ENCODE measurements at regions not wholly inside any gene's neighbourhood (a gene's known extent, or its start where the extent isn't known, plus 50 kb on each side); places are given as distances from the start of the nearest gene placed in this dataset.

DNA sequence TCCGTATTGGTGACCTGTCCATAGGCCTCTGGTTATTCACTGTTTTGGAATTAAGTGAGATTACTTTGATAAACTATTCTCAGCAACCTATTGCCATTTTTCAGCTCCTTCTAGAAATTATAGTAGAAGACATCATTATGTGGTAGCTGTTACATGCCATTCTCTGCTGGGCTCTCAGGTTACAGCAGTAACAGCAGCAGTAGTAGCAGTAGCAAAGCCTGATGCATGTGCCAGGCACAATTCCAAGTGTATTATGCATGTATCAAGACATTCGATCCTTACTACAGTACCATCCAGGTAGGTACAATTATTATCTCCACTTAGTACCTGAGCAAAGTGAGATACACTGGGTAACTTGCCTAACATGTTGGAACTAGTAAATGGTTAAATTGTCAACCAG, 74.3 kb downstream of the RPS12 start:
- TF ChIP-seq POLR2A (IDR thresholded peaks at IDR 0.05) (no peak), CTCF (IDR thresholded peaks at IDR 0.05) (no peak)
- H3K36me3 ChIP-seq (replicated peaks in 1 of 2) = no peaks in the 10 kb centered on the region
- H3K9me3 ChIP-seq (replicated peaks in 1 of 3) = no peaks in the 10 kb centered on the region
- intact Hi-C loops (cut with DNase I) = no loop called here
- no peak overlapping the region for H3K27ac ChIP-seq
- DNase-seq = no peak
- 73 to 90% (median 82%) methylated on average over 2 of the region's 2 CpGs for WGBS, 4 donors
- no peak overlapping the region for H3K4me3 ChIP-seq
- H3K4me1 ChIP-seq (replicated peaks in 1 of 2) = no peaks in the 10 kb centered on the region
- H3K27me3 ChIP-seq = no peaks in the 10 kb centered on the region

- Histone ChIP-seq H3K4me1 (replicated peaks in 1 of 2) (no peaks in the 10 kb centered on the region), H3K9me3 (replicated peaks in 1 of 3) (no peaks in the 10 kb centered on the region)
- WGBS, 4 donors = 80 to 89% (median 87%) methylated on average over 5 of the region's 5 CpGs
Measured at GRCh38 chr6:132892929-132893771, 78.8 kb downstream of the RPS12 start.

GRCh38 chr6:132893772-132894490, 79.6 kb downstream of the RPS12 start:
- WGBS, 4 donors = 67 to 74% (median 73%) methylated on average over 8 of the region's 8 CpGs
- no peaks in the 10 kb centered on the region for H3K4me1 ChIP-seq (replicated peaks in 1 of 2)
- intact Hi-C loops (cut with DNase I) = no loop called here
- no peak for DNase-seq
- H3K27ac ChIP-seq = no peak overlapping the region
- no peaks in the 10 kb centered on the region for H3K36me3 ChIP-seq (replicated peaks in 1 of 2)
- H3K27me3 ChIP-seq = no peaks in the 10 kb centered on the region
- no peak overlapping the region for H3K4me3 ChIP-seq
- TF ChIP-seq POLR2A (IDR thresholded peaks at IDR 0.05) = no peak
- TF ChIP-seq CTCF (IDR thresholded peaks at IDR 0.05) = no peak
- H3K9me3 ChIP-seq (replicated peaks in 1 of 3) = no peaks in the 10 kb centered on the region

More at GRCh38 chr6:132892929-132893771, 78.8 kb downstream of the RPS12 start:
- TF ChIP-seq POLR2A (IDR thresholded peaks at IDR 0.05) = no peak
- no peak for DNase-seq
- Histone ChIP-seq H3K36me3 (replicated peaks in 1 of 2) (no peaks in the 10 kb centered on the region), H3K4me3 (no peak overlapping the region), H3K27me3 (no peaks in the 10 kb centered on the region), H3K27ac (no peak overlapping the region)
- intact Hi-C loops (cut with DNase I) = no loop called here

DNA sequence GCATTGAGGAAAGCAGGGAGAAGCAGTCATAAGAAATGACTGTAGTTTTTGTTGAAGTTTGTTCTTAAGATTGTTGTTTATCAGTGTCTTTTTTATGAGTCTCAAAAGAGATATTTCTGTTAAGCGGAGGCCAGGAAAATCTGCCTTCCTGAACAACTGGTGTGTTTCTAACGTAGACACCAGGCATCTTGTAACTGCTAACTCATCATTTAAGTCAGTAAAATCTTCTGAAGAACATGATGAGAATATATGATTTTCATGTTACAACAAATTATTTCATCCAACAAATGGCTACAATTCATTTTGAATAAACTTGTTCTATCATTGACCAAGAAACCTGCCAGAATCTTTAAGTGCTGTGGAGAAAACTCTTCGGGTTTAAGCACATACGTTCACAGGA, 84.0 kb downstream of the RPS12 start:
- Histone ChIP-seq H3K27ac (no peak overlapping the region), H3K36me3 (replicated peaks in 1 of 2) (no peaks in the 10 kb centered on the region), H3K4me1 (replicated peaks in 1 of 2) (no peaks in the 10 kb centered on the region), H3K4me3 (no peak overlapping the region), H3K9me3 (replicated peaks in 1 of 3) (no peaks in the 10 kb centered on the region), H3K27me3 (no peaks in the 10 kb centered on the region)
- intact Hi-C loops (cut with DNase I) = no loop called here
- 85 to 89% (median 87%) methylated on average over 4 of the region's 4 CpGs for WGBS, 4 donors
- TF ChIP-seq POLR2A (IDR thresholded peaks at IDR 0.05) (no peak), CTCF (IDR thresholded peaks at IDR 0.05) (no peak)
- DNase-seq = no peak
